K562 (cell line): ENCODE measurements at regions not wholly inside any gene's neighbourhood (a gene's known extent, or its start where the extent isn't known, plus 50 kb on each side); places are given as distances from the start of the nearest gene placed in this dataset.

Experiments
- CHCHD3 ChIP-seq: fragments of 250-450 bp; sonication (Bioruptor Pico); IDR thresholded peaks from 2 replicates; pipeline ENCODE4 v2.1.2; 2022; ENCODE audit warnings: mild to moderate bottlenecking
- COPS2 ChIP-seq: fragments of 450-650 bp; conservative IDR thresholded peaks from 2 replicates; pipeline ENCODE4 v1.6.1; 2016; ENCODE audit warnings: mild to moderate bottlenecking, moderate library complexity
- CTCF ChIP-seq, 3 experiments: IDR thresholded peaks in 2 of 3; conservative IDR thresholded peaks in 1 of 3; 2 replicates each; pipeline ENCODE4 v1.5.1; 2011 to 2012; ENCODE audit warnings: low read length in 3 of 3, mild to moderate bottlenecking in 3 of 3, control low read depth in 2 of 3, improper control_type of control experiment in 1 of 3, inconsistent platforms in 1 of 3, low read depth in 1 of 3, mixed read lengths in 1 of 3, moderate library complexity in 1 of 3; ENCODE audit not compliant: insufficient read depth in 2 of 3
- FIP1L1 ChIP-seq: fragments of 200-400 bp; formaldehyde crosslinking; IDR thresholded peaks from 2 replicates; pipeline ENCODE4 v1.6.1; 2018; ENCODE audit warnings: mild to moderate bottlenecking, low read depth, low read length; ENCODE audit not compliant: poor library complexity, severe bottlenecking
- KAT7 ChIP-seq: sonication (generic); formaldehyde crosslinking; IDR thresholded peaks from 2 replicates; pipeline ENCODE4 v1.8.0; 2022; ENCODE audit warnings: missing genetic modification reagents, mild to moderate bottlenecking, borderline replicate concordance
- MAX ChIP-seq: sonication (generic); formaldehyde crosslinking; IDR thresholded peaks from 2 replicates; pipeline ENCODE4 v1.9.0; 2022; ENCODE audit warnings: mild to moderate bottlenecking, missing genetic modification reagents
- ZNF174 ChIP-seq: fragments of 250-450 bp; sonication (Bioruptor Pico); IDR thresholded peaks from 2 replicates; pipeline ENCODE4 v1.4.0; 2020; ENCODE audit warnings: mild to moderate bottlenecking
- ZNF217 ChIP-seq: sonication (generic); formaldehyde crosslinking; IDR thresholded peaks from 2 replicates; pipeline ENCODE4 v1.8.0; 2022; ENCODE audit warnings: mild to moderate bottlenecking, missing genetic modification reagents
- ZNF282 ChIP-seq: sonication (generic); formaldehyde crosslinking; IDR thresholded peaks from 2 replicates; pipeline ENCODE4 v1.8.1; 2023; ENCODE audit warnings: missing genetic modification reagents
- ZNF41 ChIP-seq: fragments of 250-450 bp; sonication (Bioruptor Pico); conservative IDR thresholded peaks from 2 replicates; pipeline ENCODE4 v1.4.0; 2020; ENCODE audit warnings: mild to moderate bottlenecking

GRCh38 chr7:156492170-156492569 lies 148.4 kb upstream of the RNF32 start:
- TF ChIP-seq ZNF217 (CRISPR knock-in tag) (no peak), CTCF (IDR thresholded peaks at IDR 0.05 in 2 of 3, conservative IDR thresholded peaks at IDR 0.05 in 1 of 3; ENCODE audit: insufficient read depth in 2 of 3, low read depth in 1 of 3, low read length in 3 of 3) (no peak), ZNF41 (CRISPR knock-in tag) (no peak), MAX (no peak), ZNF282 (CRISPR knock-in tag) (no peak), COPS2 (no peak), ZNF174 (CRISPR knock-in tag) (no peak), FIP1L1 (no peak), CHCHD3 (CRISPR knock-in tag) (no peak), KAT7 (CRISPR knock-in tag) (no peak)
